EL (cell line): ENCODE measurements at regions not wholly inside any gene's neighbourhood (a gene's known extent, or its start where the extent isn't known, plus 50 kb on each side); places are given as distances from the start of the nearest gene placed in this dataset.

ENCODE experiments used
- DNase-seq: peaks from one replicate; pipeline ENCODE4 v3.0.0-alpha.2; 2016

DNA sequence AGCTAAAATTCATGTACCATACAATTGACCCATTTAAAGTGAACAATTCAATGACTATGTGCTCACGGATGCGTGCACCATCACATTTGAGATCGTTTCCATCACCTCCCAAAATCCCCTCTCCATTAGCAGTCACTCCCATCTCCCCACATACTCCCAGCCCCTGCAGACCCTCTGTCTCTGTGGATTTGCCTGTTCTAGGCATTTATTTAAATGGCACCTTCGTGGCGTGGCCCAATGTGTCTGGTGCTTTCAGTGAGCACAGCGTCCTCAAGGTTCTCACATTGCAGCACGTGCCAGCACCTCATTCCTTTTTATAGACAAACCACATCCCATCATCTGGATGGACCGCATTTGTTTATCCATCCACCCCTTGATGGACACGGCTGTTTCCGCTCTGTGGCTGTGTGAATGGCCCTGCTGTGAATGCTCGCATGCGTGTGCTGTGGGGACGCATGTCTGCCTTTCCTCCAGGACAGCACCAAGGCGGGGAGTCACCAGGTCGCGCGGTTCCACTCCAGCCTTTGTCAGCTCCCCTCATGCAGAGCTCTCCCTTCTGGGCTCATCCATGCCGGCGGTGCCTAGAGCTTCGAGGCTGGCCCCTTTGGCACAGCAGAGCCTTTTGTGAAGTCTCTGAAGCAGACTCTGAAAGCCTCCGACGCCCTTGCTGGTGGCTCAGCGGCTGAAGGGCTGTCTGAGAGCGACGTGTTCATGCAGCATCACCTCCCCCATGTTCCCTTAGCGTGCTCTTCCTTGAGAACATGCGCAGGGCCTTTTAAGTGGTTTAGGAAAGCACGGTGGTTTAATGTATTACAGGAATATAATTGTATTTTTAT lies 184.4 kb downstream of the KIF26A start:
- no peak for DNase-seq

DNA sequence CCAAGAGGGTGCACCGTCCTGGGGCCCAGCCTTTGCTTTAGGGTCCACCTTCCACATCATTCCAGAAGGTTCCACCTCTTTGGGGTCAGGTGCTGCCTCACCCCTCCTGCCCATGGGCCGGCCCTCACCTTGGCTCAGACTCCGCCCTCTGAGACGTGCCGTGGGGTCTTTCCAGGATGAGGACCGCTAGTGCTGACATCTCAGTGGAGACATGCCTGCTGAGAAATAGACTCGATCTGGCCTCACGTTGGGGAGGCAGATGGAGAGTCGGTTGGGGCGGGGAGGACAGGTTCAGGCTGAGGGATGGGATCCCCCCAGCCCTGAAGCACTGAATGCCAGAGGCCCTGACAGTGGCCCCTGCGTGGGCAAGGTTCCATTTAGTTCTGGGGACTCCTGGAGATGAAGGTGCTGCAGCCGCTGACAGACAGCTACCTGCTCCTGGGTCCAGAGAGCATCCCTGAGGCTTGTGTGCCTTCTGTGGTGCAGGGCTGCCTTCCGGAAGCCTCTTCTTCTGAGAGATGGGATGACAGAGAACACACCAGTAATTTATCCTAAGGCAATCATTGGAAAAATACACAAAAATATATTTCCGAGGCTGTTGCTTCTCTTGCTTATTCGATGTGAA lies 185.3 kb downstream of the KIF26A start:
- no peak for DNase-seq

DNA sequence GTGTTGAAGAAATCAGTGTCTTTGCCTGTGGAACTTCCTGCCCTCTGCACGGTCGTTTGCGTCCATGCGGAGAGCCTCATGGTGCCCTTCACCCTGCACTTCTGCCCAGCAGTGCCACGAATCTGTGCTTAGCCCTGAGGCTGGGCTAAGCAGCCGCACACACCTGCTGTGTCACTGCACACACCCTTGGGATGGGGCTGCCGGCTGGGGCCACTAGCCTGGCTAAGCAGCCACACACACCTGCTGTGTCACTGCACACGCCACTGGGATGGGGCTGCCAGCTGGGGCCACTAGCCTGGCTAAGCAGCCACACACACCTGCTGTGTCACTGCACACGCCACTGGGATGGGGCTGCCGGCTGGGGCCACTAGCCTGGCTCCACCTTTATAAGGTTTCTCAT lies 188.5 kb downstream of the KIF26A start:
- DNase-seq = no peak

DNA sequence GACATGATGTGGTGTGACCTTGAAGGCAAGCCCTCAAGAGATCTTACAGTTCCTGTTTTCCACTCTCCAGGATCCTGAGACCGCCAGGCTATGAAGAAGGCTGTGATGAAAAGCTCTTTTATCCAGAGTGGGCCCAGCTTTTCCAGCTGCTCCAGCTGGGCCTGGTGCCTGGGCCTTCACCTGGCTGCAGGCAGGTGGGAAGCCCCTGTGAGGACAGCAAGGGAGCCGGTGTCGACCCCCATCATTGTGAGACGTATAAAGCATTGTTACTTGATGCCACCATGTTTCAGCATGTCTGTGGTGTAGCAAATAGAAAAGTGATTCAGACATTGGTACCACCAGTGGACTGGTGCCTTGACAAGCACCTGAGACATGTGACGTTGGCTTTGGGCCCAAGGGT lies 190.2 kb downstream of the KIF26A start:
- DNase-seq = no peak

DNA sequence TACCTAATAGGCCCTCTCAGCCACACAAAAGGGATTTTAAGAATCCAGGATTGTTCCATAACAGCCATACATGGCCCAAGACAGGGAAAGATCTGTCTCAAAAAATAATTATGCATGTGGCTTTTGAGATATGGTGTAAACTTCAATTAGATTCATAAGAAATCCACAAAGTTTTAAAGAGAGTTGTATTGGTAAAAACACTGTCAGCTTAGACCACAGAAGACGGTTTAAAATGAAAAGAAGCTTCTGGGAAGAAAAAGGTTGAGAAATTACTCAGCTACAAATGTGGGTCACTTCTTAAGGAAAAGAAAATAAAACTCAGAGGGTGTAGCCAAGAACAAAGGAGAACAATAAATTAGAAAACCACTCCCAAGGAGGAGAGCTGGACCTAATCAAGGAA lies 191.4 kb downstream of the KIF26A start:
- no peak for DNase-seq

DNA sequence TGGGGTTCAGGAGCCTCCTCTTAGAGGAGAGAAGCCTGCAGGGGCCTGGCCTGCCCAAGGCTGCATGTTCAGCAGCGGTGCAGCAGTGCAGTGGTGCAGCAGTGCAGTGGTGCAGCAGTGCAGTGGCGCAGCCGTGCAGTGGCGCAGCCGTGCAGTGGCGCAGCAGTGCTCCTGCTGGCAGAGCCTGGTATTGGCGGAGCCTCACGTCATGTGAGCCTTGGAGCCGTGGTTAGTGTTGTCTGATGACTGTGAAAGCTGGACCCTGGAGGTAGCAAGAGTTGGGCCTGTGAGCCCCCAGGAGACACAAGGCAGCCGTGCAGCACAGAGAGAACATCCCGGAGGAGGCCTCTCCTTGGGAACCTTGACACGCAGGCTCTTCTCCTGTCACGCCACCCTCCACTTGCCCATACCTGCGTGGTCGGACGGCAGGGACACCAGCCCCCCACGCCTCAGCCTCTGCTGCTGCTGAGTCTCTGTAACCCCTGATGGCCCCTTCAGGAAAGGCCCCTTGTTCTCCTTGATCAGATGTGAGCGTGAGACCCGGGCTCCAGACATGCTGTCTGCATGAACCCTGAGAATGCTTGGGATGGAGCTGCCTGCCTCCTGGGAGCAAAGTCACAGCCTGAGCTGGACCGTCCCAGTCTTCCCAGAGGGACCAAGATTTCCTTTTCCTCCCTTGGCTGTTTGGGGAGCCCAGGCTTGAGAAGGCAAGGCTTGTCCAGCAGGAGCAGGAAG lies 193.7 kb downstream of the KIF26A start:
- no peak for DNase-seq

DNA sequence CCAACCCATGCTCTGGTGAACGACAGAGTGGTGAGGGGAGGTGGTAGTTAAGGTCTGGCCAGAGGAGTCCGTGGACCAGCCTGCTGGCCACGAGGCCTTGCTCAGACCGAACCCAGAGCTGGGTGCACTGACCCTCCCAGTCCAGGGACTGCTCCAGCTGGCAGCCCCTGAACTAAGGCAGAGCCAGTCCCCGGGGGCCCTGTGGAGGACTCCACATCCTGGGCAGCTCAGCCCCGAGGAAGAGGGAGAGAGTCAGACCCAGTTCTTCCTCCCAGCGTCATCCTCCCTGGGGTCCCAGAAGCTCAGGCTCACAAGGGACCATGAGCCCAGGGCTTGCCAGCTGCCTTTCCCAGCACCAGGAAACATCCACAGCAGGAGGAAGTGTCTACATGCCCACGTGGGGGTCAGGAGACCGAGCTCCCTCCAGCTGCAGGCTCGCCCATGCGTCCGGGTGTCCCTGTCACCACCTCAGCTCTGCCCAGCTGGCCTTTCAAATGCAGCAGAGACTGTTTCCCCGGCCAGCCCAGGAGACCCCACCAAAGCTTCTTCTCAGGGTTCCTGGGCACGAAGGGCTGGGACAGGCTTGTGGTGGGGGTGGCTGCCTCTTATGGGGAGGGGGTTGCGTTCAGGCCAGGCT lies 194.4 kb downstream of the KIF26A start:
- no peak for DNase-seq

DNA sequence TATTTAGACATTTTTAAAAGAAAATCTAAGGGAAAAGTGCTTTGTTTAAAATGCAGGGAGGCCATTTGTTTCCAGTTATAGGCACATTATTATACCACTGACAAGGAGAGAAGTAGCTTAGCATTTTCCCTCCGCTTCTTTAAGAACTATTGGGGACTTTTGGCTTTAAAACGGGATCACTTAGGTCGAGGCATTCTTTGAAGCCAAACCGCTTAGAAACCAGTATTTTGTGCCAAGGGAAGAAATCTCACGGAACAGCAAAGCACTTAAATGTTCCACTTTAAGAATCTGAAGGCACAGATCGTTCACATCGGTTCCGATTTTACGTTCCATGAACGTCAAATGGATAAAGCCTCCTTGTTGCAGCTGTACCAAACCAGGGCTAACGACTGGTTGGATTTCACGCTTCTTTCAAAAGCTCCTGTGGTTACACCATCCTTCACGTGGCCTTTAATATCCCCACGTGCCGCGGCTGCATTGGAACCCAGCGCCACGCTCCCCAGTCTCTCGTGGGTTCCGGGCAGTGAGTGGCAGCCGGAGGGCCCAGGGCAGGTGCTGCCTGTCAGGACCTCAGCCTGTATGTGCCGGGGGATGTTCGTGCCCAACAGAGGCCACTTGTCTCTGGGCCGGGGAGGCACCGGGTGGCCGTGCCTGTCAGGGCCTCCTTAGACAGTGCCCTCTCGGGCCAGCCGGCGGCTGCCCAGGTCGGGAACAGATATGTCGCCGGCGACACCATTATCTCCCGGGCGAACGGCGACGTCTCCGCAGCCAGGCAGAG lies 195.4 kb downstream of the KIF26A start:
- no peak for DNase-seq

DNA sequence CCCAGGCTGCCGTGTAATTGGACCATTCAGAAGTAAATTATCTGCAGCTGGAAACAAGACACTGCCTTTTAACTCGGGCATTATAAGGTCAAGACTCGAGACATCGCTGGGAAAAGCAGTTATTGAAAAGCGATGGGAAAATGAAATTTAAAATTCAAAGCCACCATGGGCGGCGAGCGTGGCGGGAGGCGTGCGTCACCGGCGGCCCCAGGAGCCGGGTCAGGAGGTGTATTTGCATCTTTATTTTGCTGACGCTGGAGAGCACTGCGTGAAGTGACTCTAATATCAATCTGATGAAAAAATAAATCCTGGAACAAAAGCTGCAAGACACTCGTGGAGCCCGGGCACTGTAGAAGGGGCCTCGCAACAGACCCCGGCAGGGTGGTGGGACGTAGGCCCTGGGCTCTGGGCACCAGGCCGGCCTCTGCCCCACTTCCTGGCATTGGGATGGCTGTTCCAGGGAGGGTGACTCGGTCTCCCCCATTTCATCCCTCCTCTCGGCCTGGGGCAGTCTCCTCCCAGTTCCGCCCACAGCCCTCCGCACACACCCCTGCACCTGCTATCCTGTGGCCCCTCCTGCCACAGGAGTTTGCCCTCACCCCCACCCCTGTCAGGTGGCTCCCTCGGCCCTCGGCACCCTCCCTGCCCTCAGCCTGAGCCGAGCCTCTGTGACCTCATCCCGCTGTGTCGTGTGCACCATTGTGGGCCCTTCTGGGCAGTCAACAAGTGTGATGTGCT lies 196.2 kb downstream of the KIF26A start:
- DNase-seq = no peak

DNA sequence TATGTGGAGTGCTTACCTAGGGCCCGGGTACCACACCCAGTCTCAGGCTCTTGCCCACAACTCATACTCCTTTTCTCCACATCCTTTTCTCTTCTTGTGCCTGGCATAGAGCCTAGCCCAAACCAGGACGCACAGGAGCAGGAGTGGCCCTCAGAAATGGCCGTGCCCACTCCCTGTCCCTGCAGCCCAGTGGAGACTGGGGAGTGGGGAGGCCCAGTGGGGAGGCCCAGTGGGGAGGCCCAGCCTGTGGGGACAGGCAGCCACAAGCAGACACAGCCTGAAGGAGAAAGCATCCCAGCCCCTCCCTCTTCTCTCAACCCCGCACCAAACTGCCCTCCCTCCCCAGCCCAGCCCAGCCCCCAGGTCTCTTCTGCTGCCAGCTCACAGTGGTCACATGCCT lies 196.8 kb downstream of the KIF26A start:
- no peak for DNase-seq

DNA sequence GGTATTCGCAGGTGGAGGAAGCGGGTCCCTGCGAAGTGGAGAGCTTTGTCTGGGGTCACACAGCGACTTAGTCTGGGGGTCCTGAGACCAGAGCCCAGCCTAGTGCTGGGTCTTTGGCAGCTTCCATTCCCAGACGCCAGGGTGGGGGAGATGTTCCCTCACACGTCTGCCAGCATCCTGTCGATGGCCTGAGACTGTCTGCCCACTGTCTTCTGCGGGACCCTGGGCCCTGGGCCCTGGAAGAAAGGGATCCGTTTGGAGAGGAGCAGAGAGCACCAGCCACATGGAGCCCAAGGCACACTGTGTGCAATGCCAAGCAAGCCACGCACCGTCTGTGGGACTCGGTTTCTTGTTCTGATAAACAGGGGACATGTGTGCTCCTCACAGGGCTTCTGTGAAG lies 197.2 kb downstream of the KIF26A start:
- DNase-seq = no peak

DNA sequence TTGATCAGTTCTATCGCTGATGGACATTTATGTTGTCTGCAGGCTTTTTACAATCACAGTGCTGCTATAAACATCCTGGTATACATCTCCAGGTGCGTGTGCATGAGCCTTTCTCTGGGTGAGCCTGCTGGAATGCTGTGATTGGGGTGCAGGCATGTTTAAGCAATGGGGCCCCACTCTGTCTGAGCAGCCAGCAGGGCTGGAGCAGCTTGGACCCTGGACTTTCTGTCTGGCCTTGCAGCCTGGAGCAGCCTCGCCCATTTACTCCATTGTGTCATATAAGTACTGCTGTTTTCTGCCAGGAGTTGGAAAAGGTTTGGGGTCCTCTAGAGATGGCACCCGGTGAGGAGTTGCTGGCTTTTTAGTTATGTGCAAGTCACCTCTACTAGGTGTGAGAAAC lies 199.0 kb downstream of the KIF26A start:
- DNase-seq = no peak

DNA sequence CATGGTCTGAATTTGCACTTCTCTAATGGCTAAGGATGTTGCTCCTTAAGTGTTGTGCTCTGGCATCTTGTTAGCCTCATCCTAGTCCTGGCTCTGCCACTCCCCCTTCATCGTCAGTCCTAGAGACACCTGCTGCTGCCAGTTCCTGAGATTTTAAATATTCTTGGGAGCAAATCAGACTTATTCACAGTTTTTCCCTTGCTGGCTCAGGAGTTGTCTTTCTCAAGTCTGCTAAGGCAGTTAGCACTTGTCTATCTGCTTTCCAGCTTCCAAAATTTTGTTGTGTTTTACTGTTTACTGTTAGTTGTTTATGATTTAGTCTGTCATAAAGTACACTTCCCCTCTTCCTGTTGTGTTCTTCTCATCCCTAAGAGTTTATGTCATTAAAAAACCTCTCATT lies 201.0 kb downstream of the KIF26A start:
- no peak for DNase-seq

DNA sequence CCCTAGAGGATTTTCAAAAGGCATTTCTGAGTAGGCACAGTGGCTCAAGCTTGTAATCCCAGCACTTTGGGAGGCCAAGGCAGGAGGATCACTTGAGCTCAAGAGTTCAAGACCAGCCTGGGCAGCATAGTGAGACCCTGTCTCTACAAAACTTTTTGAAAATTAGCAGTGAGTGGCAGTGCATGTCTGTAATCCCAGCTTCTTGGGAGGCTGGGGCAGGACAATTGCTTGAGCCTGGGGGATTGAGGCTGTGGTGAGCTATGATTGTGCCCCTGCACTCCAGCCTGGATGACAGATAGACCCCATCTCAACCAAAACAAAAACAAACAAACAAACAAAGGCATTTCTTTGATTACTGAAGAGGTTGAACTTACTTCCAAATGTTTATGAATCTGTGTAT lies 201.4 kb downstream of the KIF26A start:
- no peak for DNase-seq

DNA sequence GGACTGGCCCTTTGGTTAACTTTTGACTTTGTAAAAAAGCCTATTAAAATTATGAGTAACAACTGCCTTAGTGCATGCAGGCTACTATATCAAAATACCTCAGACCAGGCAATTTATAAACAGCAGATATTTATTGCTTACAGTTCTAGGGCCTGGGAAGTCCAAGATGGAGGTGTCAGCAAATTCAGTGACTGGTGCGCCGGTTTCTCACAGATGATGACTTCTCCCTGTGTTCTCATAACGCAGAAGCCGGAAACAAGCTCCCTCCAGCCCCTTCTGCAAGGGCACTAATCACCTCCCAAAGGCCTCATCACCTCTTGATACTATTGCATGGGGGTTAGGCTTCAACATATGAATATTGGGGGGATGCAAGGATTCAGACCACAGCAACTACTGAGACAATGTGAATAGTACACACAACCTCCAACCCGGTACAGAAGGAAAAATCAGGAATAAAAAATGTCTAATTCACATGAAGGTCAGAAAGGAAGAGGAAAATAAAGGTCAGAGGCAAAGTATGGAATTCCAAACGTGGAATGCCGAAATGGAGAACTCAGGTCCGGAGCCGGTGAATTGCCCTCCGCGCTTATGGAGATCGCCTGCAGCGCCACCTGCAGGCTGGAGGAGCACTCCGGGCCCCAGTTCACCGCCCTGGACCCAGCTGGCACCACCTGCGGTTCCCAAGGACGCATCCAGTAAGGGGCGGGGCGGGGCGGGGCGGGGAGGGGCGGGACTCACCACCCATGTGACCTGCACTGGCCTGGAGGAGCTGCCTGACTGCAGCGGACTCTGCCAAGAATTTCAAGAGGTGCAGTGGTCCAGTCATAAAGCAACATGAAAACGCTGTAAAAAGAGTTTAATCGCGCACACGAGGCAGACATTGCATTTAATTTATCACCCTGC lies 203.4 kb downstream of the KIF26A start:
- DNase-seq = no peak

DNA sequence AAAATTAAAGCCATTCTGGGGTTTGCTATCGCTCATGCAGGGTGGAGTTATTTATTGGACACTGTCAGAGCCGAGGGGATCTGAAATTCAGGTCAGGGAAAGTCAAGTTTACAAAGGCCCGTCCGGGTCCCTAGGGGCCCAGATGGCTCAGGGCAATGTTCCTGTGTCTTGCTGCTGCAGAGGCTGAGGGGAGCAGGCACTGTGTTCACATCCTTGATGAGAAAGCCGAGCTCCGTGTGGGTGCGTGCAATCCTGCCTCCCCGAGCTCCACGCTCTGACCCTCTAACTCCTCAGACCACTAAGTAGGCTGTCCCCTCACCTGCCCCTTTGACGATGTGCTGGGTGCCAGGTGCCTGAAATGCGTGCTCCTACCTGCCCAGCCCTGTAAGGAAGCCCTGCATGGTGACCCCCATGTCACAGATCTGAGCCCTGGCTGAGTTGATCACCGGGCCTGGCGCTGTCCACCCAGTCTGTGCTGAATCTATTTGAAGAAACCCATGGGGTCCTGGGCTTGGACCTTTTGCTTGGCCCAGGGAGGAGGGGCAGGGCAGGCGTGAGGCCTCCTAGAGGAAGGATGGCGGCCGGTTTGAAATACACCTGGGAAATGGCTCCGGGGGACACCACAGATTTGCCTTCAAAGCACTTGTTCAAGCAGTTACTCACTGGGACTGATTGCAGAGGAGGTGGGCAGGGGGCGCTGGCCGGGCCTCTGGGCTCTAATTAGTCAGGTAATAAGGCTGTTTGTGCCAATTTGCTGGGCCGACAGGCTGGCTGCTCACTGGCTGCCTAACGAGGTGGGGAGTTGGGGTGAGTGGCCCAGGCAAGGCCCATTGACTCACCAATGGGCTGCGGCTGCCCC lies 204.3 kb downstream of the KIF26A start:
- DNase-seq = no peak

DNA sequence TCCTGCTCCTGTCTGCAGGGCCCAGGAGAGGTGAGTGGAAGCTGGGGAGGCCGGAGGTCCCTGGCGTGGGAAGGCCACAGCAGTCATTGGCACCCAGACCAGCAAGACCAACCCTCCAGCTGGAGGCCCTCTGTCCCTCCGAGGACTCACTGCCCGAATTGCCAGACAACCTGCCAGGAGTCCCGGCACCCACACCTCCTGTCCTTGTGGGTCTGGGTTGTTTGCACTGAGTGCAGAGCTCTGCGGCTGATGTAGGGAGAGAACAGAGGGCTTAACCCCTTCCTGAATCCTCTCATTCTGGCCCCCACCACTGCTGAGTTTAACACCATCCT lies 204.9 kb downstream of the KIF26A start:
- DNase-seq = no peak

DNA sequence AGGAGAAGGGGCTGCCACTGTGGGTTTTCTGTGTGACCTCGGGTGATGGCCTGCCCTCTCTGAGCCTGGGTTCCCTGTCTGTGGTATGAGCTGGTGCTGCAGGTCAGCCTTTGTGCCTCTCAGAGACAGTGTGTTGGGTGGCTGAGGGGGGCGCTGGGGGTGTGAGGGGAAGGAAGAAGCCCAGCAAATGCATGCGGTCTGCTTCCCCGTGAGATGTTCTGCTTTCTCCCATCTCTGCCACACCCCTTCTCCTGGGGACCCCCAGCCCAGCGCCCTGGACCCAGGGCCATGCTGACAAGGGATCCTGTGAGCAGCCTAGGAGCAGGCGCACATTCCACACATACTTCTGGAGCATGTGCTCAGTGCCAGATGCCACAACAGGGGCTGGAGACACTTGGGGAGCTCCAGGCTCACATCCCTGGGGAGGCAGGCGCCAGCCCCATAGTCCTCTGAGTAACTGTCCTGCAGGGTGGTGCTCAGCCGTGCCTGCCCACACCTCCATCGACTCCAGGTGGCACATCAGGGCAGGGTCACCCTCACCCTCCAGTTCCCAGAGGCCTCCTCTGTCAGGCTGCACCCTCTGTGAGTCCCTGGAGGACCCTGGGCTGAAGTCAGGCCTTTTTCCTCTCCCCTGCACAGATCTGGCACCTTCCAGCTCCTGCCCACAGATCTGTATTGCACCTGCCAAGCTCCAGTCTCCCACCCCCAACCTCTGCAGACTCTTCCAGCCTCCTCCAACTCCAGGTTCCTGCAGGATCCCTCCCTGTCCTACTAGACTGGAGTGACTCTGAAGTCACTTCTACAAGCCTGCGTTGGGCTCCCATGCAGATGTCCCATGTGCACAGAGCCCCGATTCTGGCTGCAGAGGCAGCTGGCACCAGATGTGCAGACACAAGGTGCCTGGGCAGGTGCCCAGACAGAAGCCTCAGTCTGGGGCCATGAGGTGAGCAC lies 205.6 kb downstream of the KIF26A start:
- no peak for DNase-seq
